GM23338 (cell line): ENCODE measurements at regions not wholly inside any gene's neighbourhood (a gene's known extent, or its start where the extent isn't known, plus 50 kb on each side); places are given as distances from the start of the nearest gene placed in this dataset.

Experiments
- ATAC-seq: fragments of 200-7000 bp; cut with Tn5 transposase; 3 replicates; pipeline ENCODE4 v1.9.1; 2020
- DNase-seq: peaks from one replicate; pipeline ENCODE4 v3.0.0-alpha.2; 2015; ENCODE audit warnings: low spot score
- H2AFZ ChIP-seq: fragments of 200-600 bp; sonication (generic); 2 replicates; pipeline ENCODE4 v1.8.0; 2016; ENCODE audit warnings: antibody characterized with exemption, mild to moderate bottlenecking, moderate library complexity
- H3F3A ChIP-seq: fragments of 200-600 bp; sonication (generic); replicated peaks from 2 replicates; pipeline ENCODE4 v1.8.0; 2017; ENCODE audit warnings: antibody characterized with exemption, mixed run types, low read depth
- H3K27ac ChIP-seq: fragments of 200-600 bp; sonication (generic); 2 replicates; pipeline ENCODE4 v1.6.1; 2016; ENCODE audit warnings: low read depth
- H3K27me3 ChIP-seq: fragments of 200-600 bp; sonication (generic); 2 replicates; pipeline ENCODE4 v1.8.0; 2016; ENCODE audit warnings: mild to moderate bottlenecking, mixed run types, moderate library complexity; ENCODE audit not compliant: insufficient read depth
- H3K36me3 ChIP-seq: fragments of 200-600 bp; sonication (generic); 2 replicates; pipeline ENCODE4 v1.8.0; 2016; ENCODE audit warnings: mild to moderate bottlenecking; ENCODE audit not compliant: insufficient read depth
- H3K4me1 ChIP-seq: fragments of 200-600 bp; sonication (generic); 2 replicates; pipeline ENCODE4 v1.8.0; 2016; ENCODE audit warnings: mild to moderate bottlenecking, moderate library complexity; ENCODE audit not compliant: insufficient read depth
- H3K4me2 ChIP-seq: fragments of 200-600 bp; sonication (generic); 2 replicates; pipeline ENCODE4 v1.7.1; 2017; ENCODE audit warnings: mixed run types
- H3K4me3 ChIP-seq: fragments of 200-600 bp; sonication (generic); 2 replicates; pipeline ENCODE4 v1.6.1; 2016; ENCODE audit warnings: mixed run types
- H3K79me2 ChIP-seq: fragments of 200-600 bp; sonication (generic); replicated peaks from 2 replicates; pipeline ENCODE4 v1.8.0; 2017; ENCODE audit warnings: mild to moderate bottlenecking; ENCODE audit not compliant: insufficient read depth
- H3K9me2 ChIP-seq: fragments of 200-600 bp; sonication (generic); 2 replicates; pipeline ENCODE4 v1.8.0; 2017; ENCODE audit not compliant: insufficient read depth
- H4K20me1 ChIP-seq: fragments of 200-600 bp; sonication (generic); replicated peaks from 2 replicates; pipeline ENCODE4 v1.8.0; 2017; ENCODE audit warnings: mild to moderate bottlenecking; ENCODE audit not compliant: insufficient read depth
- H3K27ac Mint-ChIP-seq: 2 replicates; pipeline ENCODE4 v1.8.0; 2020; ENCODE audit warnings: inconsistent platforms, mild to moderate bottlenecking, moderate library complexity, mixed read lengths
- H3K27me3 Mint-ChIP-seq: 3 replicates; pipeline ENCODE4 v1.8.0; 2022; ENCODE audit warnings: low read depth, mild to moderate bottlenecking, moderate library complexity, mixed read lengths, inconsistent platforms; ENCODE audit not compliant: insufficient read depth, poor library complexity
- H3K36me3 Mint-ChIP-seq: 3 replicates; pipeline ENCODE4 v1.8.0; 2021; ENCODE audit warnings: low read depth, mild to moderate bottlenecking, inconsistent platforms, moderate library complexity, mixed read lengths
- H3K4me1 Mint-ChIP-seq: 3 replicates; pipeline ENCODE4 v1.8.0; 2020; ENCODE audit warnings: mild to moderate bottlenecking, inconsistent platforms, mixed read lengths
- H3K4me3 Mint-ChIP-seq: 3 replicates; pipeline ENCODE4 v1.8.0; 2021; ENCODE audit warnings: moderate library complexity, mild to moderate bottlenecking, inconsistent platforms, mixed read lengths
- H3K9me3 Mint-ChIP-seq: 3 replicates; pipeline ENCODE4 v1.8.0; 2020; ENCODE audit warnings: moderate library complexity, mild to moderate bottlenecking, inconsistent platforms, mixed read lengths
- CREB1 ChIP-seq: fragments of 250-450 bp; sonication (Bioruptor Pico); IDR thresholded peaks from 2 replicates; pipeline ENCODE4 v1.5.0; 2020; ENCODE audit warnings: low read depth, mild to moderate bottlenecking, moderate library complexity
- CTCF ChIP-seq, 2 experiments: fragments of 200-600 bp in 1 of 2; sonication (generic) in 1 of 2; conservative IDR thresholded peaks; 2 replicates each; pipeline versions ENCODE4 v1.5.1 to v1.6.1; 2016 to 2017; ENCODE audit warnings: antibody characterized with exemption in 2 of 2, low read depth in 2 of 2, mild to moderate bottlenecking in 2 of 2, moderate library complexity in 1 of 2
- ETS1 ChIP-seq: IDR thresholded peaks from 2 replicates; pipeline ENCODE4 v1.6.1; 2016; ENCODE audit warnings: antibody characterized with exemption
- EZH2 ChIP-seq: fragments of 200-600 bp; sonication (generic); IDR thresholded peaks from one replicate; pipeline ENCODE4 v1.8.0; 2017; ENCODE audit warnings: antibody characterized with exemption, mild to moderate bottlenecking, low read depth; ENCODE audit not compliant: unreplicated experiment
- EZH2phosphoT487 ChIP-seq: fragments of 200-600 bp; sonication (generic); IDR thresholded peaks from one replicate; pipeline ENCODE4 v1.8.1; 2018; ENCODE audit warnings: antibody characterized with exemption; ENCODE audit not compliant: unreplicated experiment
- JUNB ChIP-seq: IDR thresholded peaks from one replicate; pipeline ENCODE4 v1.6.1; 2016; ENCODE audit warnings: antibody characterized with exemption; ENCODE audit not compliant: unreplicated experiment
- NANOG ChIP-seq: IDR thresholded peaks from 2 replicates; pipeline ENCODE4 v1.6.1; 2016; ENCODE audit warnings: antibody characterized with exemption, borderline replicate concordance
- POLR2AphosphoS5 ChIP-seq: IDR thresholded peaks from 2 replicates; pipeline ENCODE4 v1.6.1; 2016; ENCODE audit warnings: antibody characterized with exemption, low read depth
- STAT1 ChIP-seq: IDR thresholded peaks from one replicate; pipeline ENCODE4 v1.6.1; 2016; ENCODE audit warnings: antibody characterized with exemption; ENCODE audit not compliant: unreplicated experiment
- ZNF114 ChIP-seq: fragments of 250-450 bp; sonication (Bioruptor Pico); IDR thresholded peaks from 2 replicates; pipeline ENCODE4 v1.5.0; 2020; ENCODE audit warnings: mild to moderate bottlenecking, moderate library complexity
- ZNF331 ChIP-seq: fragments of 250-450 bp; sonication (Bioruptor Pico); IDR thresholded peaks from 2 replicates; pipeline ENCODE4 v1.5.0; 2020; ENCODE audit warnings: low read depth, mild to moderate bottlenecking, moderate library complexity
- ZNF462 ChIP-seq: fragments of 250-450 bp; sonication (Bioruptor Pico); IDR thresholded peaks from 2 replicates; pipeline ENCODE4 v1.5.0; 2020; ENCODE audit warnings: mild to moderate bottlenecking, moderate library complexity
- TF ChIP-seq, protein P1 (sequence below): IDR thresholded peaks from one replicate; pipeline ENCODE4 v1.6.1; 2018; ENCODE audit warnings: antibody characterized with exemption; ENCODE audit not compliant: unreplicated experiment

- no peak overlapping the region for H3K27ac ChIP-seq
- no peaks in the 10 kb centered on the region for H3K79me2 ChIP-seq
- DNase-seq = no peak
- H4K20me1 ChIP-seq = no peaks in the 10 kb centered on the region
- no peak for ATAC-seq
- Mint-ChIP-seq H3K4me3 (no peak overlapping the region), H3K9me3 (no peaks in the 10 kb centered on the region), H3K36me3 (no peaks in the 10 kb centered on the region), H3K27ac (no peak overlapping the region), H3K4me1 (no peaks in the 10 kb centered on the region), H3K27me3 (no peaks in the 10 kb centered on the region)
- no peaks in the 10 kb centered on the region for H3K4me1 ChIP-seq
- H3K4me3 ChIP-seq = no peak overlapping the region
- no peak overlapping the region for H3K4me2 ChIP-seq
- no peaks in the 10 kb centered on the region for H3K36me3 ChIP-seq
- H2AFZ ChIP-seq = no peak overlapping the region
- no peaks in the 10 kb centered on the region for H3F3A ChIP-seq
- H3K27me3 ChIP-seq = no peaks in the 10 kb centered on the region
- TF ChIP-seq ZNF462 (CRISPR knock-in tag) (no peak), ZNF331 (CRISPR knock-in tag) (no peak), STAT1 (no peak), POLR2AphosphoS5 (no peak), ETS1 (no peak), EZH2 (no peak), NANOG (no peak), JUNB (no peak), CREB1 (CRISPR knock-in tag) (no peak), CTCF (conservative IDR thresholded peaks at IDR 0.05; ENCODE audit: low read depth in 2 of 2) (no peak), ZNF114 (no peak), EZH2phosphoT487 (no peak)
- TF ChIP-seq, protein P1, sequence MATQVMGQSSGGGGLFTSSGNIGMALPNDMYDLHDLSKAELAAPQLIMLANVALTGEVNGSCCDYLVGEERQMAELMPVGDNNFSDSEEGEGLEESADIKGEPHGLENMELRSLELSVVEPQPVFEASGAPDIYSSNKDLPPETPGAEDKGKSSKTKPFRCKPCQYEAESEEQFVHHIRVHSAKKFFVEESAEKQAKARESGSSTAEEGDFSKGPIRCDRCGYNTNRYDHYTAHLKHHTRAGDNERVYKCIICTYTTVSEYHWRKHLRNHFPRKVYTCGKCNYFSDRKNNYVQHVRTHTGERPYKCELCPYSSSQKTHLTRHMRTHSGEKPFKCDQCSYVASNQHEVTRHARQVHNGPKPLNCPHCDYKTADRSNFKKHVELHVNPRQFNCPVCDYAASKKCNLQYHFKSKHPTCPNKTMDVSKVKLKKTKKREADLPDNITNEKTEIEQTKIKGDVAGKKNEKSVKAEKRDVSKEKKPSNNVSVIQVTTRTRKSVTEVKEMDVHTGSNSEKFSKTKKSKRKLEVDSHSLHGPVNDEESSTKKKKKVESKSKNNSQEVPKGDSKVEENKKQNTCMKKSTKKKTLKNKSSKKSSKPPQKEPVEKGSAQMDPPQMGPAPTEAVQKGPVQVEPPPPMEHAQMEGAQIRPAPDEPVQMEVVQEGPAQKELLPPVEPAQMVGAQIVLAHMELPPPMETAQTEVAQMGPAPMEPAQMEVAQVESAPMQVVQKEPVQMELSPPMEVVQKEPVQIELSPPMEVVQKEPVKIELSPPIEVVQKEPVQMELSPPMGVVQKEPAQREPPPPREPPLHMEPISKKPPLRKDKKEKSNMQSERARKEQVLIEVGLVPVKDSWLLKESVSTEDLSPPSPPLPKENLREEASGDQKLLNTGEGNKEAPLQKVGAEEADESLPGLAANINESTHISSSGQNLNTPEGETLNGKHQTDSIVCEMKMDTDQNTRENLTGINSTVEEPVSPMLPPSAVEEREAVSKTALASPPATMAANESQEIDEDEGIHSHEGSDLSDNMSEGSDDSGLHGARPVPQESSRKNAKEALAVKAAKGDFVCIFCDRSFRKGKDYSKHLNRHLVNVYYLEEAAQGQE = no peak
- no peaks in the 10 kb centered on the region for H3K9me2 ChIP-seq
Observed at GRCh38 chr10:81297292-81297691, 577.7 kb upstream of the NRG3 start.
